Kasumi-1 (cell line): ENCODE measurements at regions not wholly inside any gene's neighbourhood (a gene's known extent, or its start where the extent isn't known, plus 50 kb on each side); places are given as distances from the start of the nearest gene placed in this dataset.
"Not testable (repeated sequence)": the region's sequence is repeated elsewhere in the genome, so short reads cannot be mapped to it uniquely, and the experiment has no call there.

ENCODE experiments used
- DNase-seq, 2 experiments: peaks; one replicate each; lab custom pipeline; 2025; lab: John Stamatoyannopoulos, UW

DNA sequence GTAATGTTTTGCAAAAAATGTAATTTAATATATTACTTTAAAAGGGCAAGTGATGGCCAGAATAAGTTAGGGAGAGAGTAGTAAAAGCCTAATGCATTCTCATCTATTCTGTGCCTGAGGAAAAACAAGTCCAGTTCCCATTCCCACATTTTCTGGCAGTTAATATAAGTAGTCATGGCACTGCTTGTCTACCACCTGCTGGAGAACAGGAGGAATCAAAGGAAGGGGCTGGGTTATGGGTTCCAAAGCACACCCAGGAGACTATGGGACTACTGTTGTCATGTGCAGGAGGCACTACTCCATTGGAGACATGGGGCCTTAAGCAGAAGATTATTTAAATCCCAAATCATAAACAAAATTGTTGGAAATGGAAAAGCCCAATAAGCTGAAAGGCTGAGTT is 2618.6 kb downstream of the ARAP2 start:
- DNase-seq, result no peak

GRCh38 chr4:33626221-33626620 is 2618.1 kb downstream of the ARAP2 start:
- no peak for DNase-seq

DNA sequence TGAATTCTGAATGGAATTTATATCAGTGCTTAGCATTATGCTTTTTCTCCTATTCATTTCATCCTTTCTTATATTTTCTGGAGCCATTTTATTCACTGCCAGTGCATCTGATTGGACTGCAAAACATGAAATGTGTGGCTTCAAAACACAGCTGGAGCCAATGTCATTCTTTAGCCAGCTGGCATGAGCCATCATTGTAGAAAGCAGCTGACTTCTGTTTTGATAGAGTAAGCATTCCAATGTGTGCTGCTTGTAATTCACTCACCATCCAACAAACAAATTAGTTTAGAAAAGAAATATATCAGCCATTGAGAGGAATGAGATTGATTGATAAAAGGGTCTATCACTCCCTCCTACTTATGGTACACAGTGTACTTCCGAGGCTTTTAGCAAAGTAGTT is 2616.0 kb downstream of the ARAP2 start:
- no peak for DNase-seq

GRCh38 chr4:33649015-33649414 is 2595.3 kb downstream of the ARAP2 start:
- DNase-seq, result peak; percentile 30 to 33

GRCh38 chr4:33649471-33649870 is 2594.8 kb downstream of the ARAP2 start:
- no peak for DNase-seq

- DNase-seq, result no peak
Measured at GRCh38 chr4:33650036-33650435, 2594.3 kb downstream of the ARAP2 start.

- DNase-seq, result no peak
Measured at GRCh38 chr4:33658971-33659370, 2585.3 kb downstream of the ARAP2 start.

DNA sequence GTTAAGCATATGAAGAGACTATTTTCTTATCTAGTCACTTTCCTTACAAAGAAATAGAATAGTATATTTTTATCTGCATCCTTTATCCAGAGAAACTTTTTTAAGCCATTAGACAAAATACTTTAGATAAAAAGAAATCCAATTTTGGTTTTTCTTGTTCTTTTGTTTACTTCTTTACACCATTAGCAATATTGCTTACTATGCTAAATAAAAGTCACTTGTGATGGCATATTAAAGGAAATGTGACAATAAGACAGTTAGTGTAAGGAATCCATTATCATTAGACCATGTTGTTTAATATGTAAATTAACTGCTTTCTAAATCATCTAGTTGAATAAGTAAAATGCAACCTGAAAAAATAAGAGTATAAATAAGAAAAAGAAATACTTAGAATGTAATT is 2582.7 kb downstream of the ARAP2 start:
- no peak for DNase-seq

GRCh38 chr4:33685939-33686338 is 2558.4 kb downstream of the ARAP2 start:
- no peak for DNase-seq

- DNase-seq, result no peak
Measured at GRCh38 chr4:33696041-33696440, 2548.3 kb downstream of the ARAP2 start.

DNA sequence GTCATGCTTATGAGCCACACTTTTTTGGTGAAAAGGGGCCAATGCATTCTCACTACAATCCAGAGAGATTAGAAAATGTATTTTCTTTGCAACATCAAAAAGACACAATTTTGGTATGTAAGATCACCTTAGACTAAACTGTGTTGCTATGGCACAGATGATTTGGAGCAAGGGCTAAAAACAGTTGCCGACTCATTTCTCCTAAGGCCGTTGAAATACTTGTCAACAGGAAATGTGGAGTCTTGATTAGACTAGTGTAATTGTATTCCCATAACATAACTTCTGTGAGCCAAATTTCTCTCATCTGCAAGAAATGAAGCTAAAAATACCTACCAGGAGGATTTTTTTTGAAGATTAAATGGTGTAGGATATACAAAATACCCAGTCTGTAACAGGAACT is 2547.7 kb downstream of the ARAP2 start:
- no peak for DNase-seq

- no peak for DNase-seq
Measured at GRCh38 chr4:33709247-33709646, 2535.1 kb downstream of the ARAP2 start.

GRCh38 chr4:33711826-33712225 is 2532.5 kb downstream of the ARAP2 start:
- DNase-seq, result no peak

DNA sequence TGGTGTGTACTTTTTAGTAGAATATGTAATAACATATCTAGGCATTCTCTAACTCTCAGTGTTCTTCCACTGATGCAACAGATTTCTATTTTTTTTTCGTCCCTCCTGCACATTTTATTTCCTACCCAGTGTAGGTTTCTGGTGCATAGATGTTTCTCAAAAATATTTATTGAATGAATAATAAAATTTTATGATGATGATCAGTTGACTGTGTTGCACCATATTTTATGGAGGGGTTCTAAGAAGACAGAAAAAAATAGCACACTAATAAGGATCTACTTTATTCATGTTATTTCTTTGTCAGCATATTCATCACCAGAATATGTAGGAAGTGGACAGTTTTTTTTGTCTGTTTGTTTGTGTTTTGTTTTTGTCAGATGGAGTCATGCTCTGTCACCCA is 2529.3 kb downstream of the ARAP2 start:
- no peak for DNase-seq

DNA sequence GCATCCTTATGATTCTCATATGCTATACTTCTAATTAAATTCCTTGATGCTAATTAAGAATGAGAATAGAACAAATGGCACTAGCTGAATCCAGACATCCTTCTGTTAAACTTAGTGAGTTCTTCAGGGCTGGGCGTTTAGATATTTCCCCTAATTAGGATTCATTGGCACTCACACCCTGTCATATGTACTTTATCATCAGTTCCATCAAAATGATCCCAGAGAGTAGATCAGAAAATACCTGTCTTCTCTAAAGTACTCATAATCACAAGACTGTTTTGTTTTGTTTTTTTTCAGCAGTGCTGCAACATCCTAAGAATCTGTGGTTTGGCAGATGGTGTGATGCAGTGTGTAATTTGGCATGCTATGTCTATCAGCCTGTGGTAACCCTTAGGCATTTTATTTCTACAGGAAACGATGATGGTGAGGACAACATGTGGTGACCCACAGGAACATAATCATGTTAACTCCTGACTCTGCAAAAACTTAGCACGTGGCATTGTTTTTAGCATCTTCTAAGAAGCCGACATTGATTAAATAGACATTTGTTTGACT is 2528.4 kb downstream of the ARAP2 start:
- DNase-seq, result no peak

DNA sequence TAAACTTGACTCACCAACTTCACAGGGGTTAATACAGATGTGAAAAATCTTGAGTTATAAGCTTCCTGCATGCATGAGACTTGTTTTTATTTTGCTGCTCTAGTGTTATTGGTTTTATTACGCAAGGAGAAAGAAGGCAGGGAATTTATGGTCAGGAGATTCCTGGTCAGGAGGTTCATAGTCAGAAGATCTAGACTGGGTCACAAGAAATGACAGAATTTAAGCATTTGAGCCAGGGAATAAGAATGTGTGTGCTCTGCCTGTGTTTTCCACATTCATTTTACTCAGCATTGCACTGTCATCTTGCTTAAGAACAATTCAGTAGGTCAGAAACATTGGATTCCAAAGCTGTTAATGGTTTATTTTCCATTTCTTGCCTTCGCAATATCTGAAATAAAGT is 2522.1 kb downstream of the ARAP2 start:
- no peak for DNase-seq

GRCh38 chr4:33722800-33723516 is 2521.4 kb downstream of the ARAP2 start:
- no peak for DNase-seq

DNA sequence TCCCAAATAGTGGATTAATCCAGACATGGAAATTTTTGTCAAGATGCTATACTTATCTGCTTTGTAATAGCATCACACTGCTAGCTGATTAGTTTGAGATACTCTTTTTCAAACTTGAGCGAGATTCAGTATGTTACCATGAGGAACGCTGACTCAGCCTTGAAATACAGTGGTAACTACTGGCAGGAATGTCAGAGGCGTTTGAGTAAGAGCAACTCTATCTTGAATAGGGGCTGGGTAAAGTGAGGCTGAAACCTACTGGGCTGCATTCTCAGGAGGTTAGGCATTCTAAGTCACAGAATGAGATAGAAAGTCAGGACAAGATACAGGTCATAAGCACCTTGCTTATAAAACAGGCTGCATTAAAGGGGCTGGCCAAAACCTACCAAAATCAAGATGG is 2519.6 kb downstream of the ARAP2 start:
- DNase-seq, result no peak

GRCh38 chr4:33725861-33726260 is 2518.5 kb downstream of the ARAP2 start:
- no peak for DNase-seq

DNA sequence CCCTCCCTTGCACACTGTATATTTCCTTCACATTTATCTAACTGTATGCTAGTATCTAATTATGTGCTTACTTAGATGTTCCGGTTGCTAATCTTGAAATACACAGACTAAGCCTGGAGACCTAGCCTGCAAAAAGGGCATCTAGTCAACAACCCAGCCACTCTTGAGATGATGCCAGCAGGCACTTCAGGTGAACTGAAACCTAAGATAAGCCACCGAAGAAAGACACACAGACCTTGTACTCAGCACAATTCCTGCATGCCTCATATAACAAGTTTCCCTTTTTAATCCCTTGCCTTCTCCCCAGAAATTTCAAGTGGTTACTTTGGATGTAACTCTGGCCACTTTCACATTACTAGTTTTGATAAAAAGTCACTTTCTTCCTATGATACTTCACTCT is 2506.6 kb downstream of the ARAP2 start:
- DNase-seq, result no peak

GRCh38 chr4:33739884-33740632 is 2504.3 kb downstream of the ARAP2 start:
- DNase-seq, result no peak

DNA sequence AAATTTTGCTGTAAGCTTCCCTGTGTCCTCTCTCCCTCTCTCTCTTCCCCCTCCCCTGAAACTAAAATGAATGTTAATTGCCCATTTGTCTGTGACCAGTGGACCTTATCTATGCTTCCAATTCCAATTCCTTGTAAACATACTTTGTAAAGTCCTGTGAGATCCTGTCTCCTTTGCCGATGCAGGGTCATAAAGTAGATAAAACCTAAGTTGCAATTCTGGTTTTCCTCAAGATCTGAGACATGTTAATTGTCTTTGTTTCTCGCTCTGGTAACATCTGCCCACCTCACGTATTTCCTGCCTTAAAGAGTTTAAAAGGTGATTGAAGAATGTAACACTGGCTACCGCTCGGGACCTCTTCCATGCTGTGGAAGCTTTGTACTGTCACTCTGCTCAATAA is 2503.4 kb downstream of the ARAP2 start:
- DNase-seq, result not testable (repeated sequence)

GRCh38 chr4:33746979-33747378 is 2497.3 kb downstream of the ARAP2 start:
- DNase-seq, result no peak
